ENCODE measurements at regions not wholly inside any gene's neighbourhood (a gene's known extent, or its start where the extent isn't known, plus 50 kb on each side); places are given as distances from the start of the nearest gene placed in this dataset.

DNA sequence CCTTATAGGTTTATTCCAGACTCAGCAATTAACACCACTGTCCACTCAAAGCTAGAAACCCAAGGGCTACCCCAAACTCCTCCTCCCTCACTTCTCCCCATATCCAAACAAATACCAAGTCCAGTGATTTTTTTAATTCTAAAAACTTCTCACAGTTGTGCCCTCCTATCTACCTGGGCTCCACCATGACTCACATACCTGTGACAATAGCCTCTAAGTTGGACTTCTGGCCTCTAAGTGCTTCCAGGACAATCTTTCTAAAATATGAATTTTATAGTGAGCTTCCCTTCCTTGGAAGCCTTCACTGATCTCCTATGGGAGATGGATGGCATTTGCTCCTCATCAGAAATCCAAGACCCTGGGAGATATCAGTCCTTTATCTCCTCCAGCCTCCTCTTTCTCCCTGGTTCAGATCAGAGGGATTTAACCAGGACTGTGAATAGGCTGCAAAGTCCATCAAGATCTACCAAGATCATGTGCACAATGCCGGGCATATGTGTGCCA, 219.3 kb downstream of the TOMM20 start:
- H3K4me3 ChIP-seq, result no peak overlapping the region
- DNase-seq, result no peak
- no peaks in the 10 kb centered on the region for H3K9me3 ChIP-seq
- H3K27ac ChIP-seq, result peak overlapping the region in 2 of 4 donors; percentile 86 to 89
- peaks cover 0 to 36% (median 6%) of the 10 kb centered on the region in 4 donors for H3K4me1 ChIP-seq
- no peaks in the 10 kb centered on the region for H3K27me3 ChIP-seq
- H3K36me3 ChIP-seq, result no peaks in the 10 kb centered on the region
- TF ChIP-seq POLR2A (IDR thresholded peaks at IDR 0.05), result no peak

DNA sequence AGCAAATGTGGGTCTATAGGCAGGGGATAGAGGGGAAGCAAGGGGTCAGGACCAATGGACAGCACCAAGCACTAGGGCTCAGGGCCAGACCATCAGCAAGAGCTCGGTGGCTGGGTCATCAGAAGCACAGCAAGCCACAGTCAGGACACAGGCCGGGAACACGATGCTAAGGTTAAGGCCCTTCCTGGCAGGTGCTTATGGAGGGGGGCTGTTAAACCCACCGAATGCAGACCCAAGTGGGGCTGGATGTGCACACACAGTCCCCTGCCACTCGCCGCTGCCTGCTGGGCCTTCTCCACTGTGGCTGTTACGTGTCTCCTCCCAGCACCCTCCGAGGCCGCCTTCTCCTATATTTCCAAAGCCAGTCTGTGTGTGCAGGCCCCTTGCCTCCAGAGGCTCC, 220.1 kb downstream of the TOMM20 start:
- Histone ChIP-seq H3K27ac (peak overlapping the region; percentile 17 to 89 (median 76)), H3K36me3 (no peaks in the 10 kb centered on the region), H3K9me3 (no peaks in the 10 kb centered on the region), H3K27me3 (no peaks in the 10 kb centered on the region), H3K4me3 (no peak overlapping the region), H3K4me1 (peaks cover 0 to 36% (median 6%) of the 10 kb centered on the region in 4 donors)
- no peak for DNase-seq
- TF ChIP-seq POLR2A (IDR thresholded peaks at IDR 0.05), result no peak
- TF ChIP-seq, protein P1, sequence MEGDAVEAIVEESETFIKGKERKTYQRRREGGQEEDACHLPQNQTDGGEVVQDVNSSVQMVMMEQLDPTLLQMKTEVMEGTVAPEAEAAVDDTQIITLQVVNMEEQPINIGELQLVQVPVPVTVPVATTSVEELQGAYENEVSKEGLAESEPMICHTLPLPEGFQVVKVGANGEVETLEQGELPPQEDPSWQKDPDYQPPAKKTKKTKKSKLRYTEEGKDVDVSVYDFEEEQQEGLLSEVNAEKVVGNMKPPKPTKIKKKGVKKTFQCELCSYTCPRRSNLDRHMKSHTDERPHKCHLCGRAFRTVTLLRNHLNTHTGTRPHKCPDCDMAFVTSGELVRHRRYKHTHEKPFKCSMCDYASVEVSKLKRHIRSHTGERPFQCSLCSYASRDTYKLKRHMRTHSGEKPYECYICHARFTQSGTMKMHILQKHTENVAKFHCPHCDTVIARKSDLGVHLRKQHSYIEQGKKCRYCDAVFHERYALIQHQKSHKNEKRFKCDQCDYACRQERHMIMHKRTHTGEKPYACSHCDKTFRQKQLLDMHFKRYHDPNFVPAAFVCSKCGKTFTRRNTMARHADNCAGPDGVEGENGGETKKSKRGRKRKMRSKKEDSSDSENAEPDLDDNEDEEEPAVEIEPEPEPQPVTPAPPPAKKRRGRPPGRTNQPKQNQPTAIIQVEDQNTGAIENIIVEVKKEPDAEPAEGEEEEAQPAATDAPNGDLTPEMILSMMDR (IDR thresholded peaks at IDR 0.05), result no peak

DNA sequence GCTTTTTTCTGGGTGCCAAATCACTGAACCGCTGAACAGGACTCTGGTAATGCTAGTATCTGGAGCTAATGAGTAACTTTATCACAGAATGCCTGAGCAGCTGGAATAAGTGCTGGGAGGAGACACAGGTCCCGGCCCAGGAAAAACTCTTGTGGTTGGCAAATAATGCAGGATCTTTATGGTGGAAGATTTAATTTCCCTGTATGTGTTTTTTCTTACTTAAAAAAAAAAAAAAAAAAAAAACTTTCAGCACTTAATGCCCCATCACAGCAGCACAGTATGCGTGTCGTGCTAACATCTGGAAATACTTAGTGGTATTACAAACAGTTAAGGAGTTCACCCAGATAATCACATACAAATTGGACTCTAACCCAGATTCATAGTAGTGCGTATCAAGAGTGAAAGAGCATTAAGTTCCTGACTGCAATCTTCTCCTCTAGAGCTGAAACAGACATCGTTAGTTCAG, 220.7 kb downstream of the TOMM20 start:
- Histone ChIP-seq H3K36me3 (no peaks in the 10 kb centered on the region), H3K4me1 (peaks cover 0 to 33% (median 6%) of the 10 kb centered on the region in 4 donors), H3K4me3 (no peak overlapping the region), H3K9me3 (no peaks in the 10 kb centered on the region), H3K27me3 (no peaks in the 10 kb centered on the region), H3K27ac (peak overlapping the region; percentile 17 to 89 (median 76))
- peak in 1 of 3 donors; percentile 46 for DNase-seq
- TF ChIP-seq POLR2A (IDR thresholded peaks at IDR 0.05), result no peak
- TF ChIP-seq, protein P1 (IDR thresholded peaks at IDR 0.05), result no peak

DNA sequence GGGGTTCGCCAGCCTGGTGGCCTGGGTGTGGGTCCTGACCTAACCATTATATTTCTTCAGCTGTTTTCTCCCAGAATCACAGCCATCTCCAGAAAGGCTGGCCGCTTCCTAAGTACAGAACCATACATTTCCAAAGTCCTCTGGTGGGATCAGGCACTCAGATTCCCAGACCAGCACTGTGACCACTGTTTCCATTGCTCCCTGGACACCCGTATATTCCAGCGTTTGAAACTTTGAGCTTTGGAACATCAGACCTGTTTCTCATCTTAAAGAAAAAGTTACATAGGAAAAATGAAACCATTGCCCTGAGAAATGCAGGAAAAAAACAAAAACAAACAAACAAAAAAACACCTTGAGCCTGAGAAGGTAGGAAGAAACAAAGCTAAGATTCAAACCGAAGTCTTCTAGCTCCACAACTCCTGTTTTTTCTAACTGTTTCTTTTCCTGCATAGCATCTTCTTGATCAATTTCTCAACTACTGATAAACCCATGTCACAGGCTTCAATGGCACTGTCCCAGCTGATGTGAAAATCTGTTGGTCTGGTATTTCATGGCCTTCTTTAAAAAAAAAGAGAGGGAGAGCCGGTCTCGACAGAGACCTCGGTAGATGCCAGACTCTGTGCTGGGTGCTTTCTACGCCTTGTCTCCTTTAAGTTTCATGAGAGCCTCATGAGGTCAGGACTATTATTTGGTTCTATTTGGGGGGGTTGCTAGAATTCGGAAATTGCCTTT, 221.3 kb downstream of the TOMM20 start:
- peak in 1 of 3 donors; percentile 33 for DNase-seq
- Histone ChIP-seq H3K27me3 (no peaks in the 10 kb centered on the region), H3K27ac (peak overlapping the region in 3 of 4 donors; percentile 3 to 89 (median 86)), H3K36me3 (no peaks in the 10 kb centered on the region), H3K9me3 (no peaks in the 10 kb centered on the region), H3K4me3 (no peak overlapping the region), H3K4me1 (peaks cover 0 to 30% (median 6%) of the 10 kb centered on the region in 4 donors)
- no peak for TF ChIP-seq POLR2A (IDR thresholded peaks at IDR 0.05)

DNA sequence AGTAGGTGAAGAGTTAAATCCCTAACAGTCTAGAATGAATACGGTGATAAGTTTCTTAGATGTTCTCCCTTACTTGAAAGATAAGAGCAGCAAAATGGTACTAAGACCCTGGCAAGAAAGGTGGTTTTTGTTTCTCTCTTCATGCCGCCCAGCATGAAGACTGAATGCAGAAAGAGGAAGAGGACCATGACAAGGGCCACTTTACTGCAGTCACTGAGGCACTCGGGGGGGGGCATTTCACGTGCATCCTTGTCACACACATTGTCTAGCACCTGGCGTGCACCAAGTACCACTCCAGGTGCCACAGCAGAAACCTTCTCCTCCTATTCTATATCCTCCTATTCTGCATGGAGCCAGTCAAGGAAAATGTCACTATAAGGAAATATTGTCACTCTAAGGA, 222.0 kb downstream of the TOMM20 start:
- no peak for TF ChIP-seq POLR2A (IDR thresholded peaks at IDR 0.05)
- TF ChIP-seq, protein P1 (IDR thresholded peaks at IDR 0.05), result no peak
- no peaks in the 10 kb centered on the region for H3K9me3 ChIP-seq
- H3K27me3 ChIP-seq, result no peaks in the 10 kb centered on the region
- H3K27ac ChIP-seq, result no peak overlapping the region
- H3K4me3 ChIP-seq, result no peak overlapping the region
- DNase-seq, result peak in 1 of 3 donors; percentile 3
- no peaks in the 10 kb centered on the region for H3K36me3 ChIP-seq
- peaks cover 0 to 30% (median 6%) of the 10 kb centered on the region in 4 donors for H3K4me1 ChIP-seq

DNA sequence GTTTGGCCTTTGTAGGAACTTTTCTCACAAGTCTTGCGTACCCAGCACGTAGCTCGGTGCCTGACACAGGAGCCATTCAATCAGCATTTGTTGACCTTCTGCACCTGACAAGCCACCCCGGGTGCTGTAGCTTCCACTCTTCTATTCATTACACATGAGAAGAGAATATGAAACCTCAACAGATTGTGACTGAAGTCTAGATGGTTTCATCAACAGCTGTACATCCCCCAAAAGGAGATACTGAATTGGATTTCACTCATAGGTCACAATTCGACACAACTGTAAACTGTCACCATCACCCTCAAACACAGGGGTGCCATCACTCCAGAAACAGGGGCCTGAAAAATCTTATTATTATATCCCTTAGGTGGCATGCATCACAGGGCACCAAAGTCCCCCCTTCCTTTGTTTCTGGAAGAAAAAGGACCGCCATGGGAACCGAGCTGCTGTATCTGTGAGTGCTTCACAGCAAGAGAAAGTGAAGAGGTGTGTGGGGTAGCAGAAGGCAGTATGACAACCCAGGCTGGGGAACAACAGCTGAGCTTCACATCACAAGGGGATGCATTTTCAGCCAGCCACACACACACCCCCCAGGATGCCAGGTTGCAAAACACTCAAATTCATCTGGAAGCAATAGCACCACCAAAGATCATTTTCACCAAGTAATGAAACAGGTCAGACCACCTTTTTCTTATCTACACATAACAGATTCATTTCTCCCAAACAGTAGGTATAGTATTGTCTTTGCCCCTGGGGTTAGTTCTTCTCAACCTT, 225.7 kb downstream of the TOMM20 start:
- no peak for DNase-seq
- Histone ChIP-seq H3K36me3 (no peaks in the 10 kb centered on the region), H3K4me1 (peaks cover 0 to 18% (median 0%) of the 10 kb centered on the region in 4 donors), H3K27me3 (no peaks in the 10 kb centered on the region), H3K27ac (no peak overlapping the region), H3K4me3 (no peak overlapping the region), H3K9me3 (no peaks in the 10 kb centered on the region)
- TF ChIP-seq POLR2A (IDR thresholded peaks at IDR 0.05), result no peak
- TF ChIP-seq, protein P1 (IDR thresholded peaks at IDR 0.05), result no peak
